ENCODE measurements at regions not wholly inside any gene's neighbourhood (a gene's known extent, or its start where the extent isn't known, plus 50 kb on each side); places are given as distances from the start of the nearest gene placed in this dataset.

- TF ChIP-seq CTCF (IDR thresholded peaks at IDR 0.05 in 8 of 11, conservative IDR thresholded peaks at IDR 0.05 in 3 of 11) = no peak
- TF ChIP-seq POLR2A (IDR thresholded peaks at IDR 0.05) = no peak
- no peak for TF ChIP-seq POLR2AphosphoS5 (IDR thresholded peaks at IDR 0.05)
These were observed 293.4 kb upstream of the VWC2 start for GRCh38 chr7:49479936-49480544.

Data from spleen (tissue), 7 donors.